A549 (cell line): ENCODE measurements at regions not wholly inside any gene's neighbourhood (a gene's known extent, or its start where the extent isn't known, plus 50 kb on each side); places are given as distances from the start of the nearest gene placed in this dataset.

Source experiments
- ATAC-seq, 2 experiments: fragments of 200-7000 bp in 1 of 2; fragments of >200 bp in 1 of 2; cut with Nextera tagmentation in 1 of 2; cut with Tn5 transposase in 1 of 2; 3 replicates each; pipeline versions ENCODE4 v1.8.0 to v1.9.1; 2018 to 2020; ENCODE audit warnings: mild to moderate bottlenecking in 1 of 2, moderate library complexity in 1 of 2
- CTCF ChIA-PET: fragments of 300-600 bp; sonication (Branson Sonifier 250); formaldehyde crosslinking; extraction: SDS; loops from one replicate; lab custom pipeline; 2021; ENCODE audit warnings: antibody characterized with exemption, inconsistent platforms; lab: Yijun Ruan, JAX
- POLR2A ChIA-PET: fragments of 350-600 bp; formaldehyde crosslinking; extraction: SDS; loops from one replicate; lab custom pipeline; 2021; ENCODE audit warnings: antibody characterized with exemption, inconsistent platforms; lab: Yijun Ruan, JAX
- DNase-seq, 2 experiments: peaks; one replicate each; pipeline versions ENCODE4 v3.0.0 to v3.0.0-alpha.2; 2011 to 2016; ENCODE audit warnings: low read depth in 1 of 2, low spot score in 1 of 2
- FAIRE-seq: peaks from 2 replicates; lab custom pipeline; 2011; peaks lifted over from hg19 to GRCh38; lab: Jason Lieb, UNC
- H3K27ac ChIP-seq, 2 experiments: fragments of >200 bp; sonication (Bioruptor Twin); formaldehyde crosslinking; 3 replicates each; pipeline ENCODE4 v1.5.1; 2016 to 2017
- H3K4me1 ChIP-seq: fragments of >200 bp; sonication (Bioruptor Twin); formaldehyde crosslinking; 3 replicates; pipeline ENCODE4 v1.6.1; 2016
- H3K4me2 ChIP-seq: fragments of >200 bp; sonication (Bioruptor Twin); formaldehyde crosslinking; 3 replicates; pipeline ENCODE4 v1.6.1; 2016
- H3K4me3 ChIP-seq: fragments of >200 bp; sonication (Bioruptor Twin); formaldehyde crosslinking; 3 replicates; pipeline ENCODE4 v1.5.1; 2016
- H3K9me3 ChIP-seq: fragments of >200 bp; sonication (Bioruptor Twin); formaldehyde crosslinking; 3 replicates; pipeline ENCODE4 v1.6.1; 2016
- CBX2 ChIP-seq: fragments of 200-600 bp; sonication (generic); IDR thresholded peaks from 2 replicates; pipeline ENCODE4 v1.6.1; 2016; ENCODE audit warnings: low read depth, mild to moderate bottlenecking, borderline replicate concordance
- CHD2 ChIP-seq: fragments of 150-350 bp; IDR thresholded peaks from 2 replicates; pipeline ENCODE4 v1.6.1; 2014; ENCODE audit warnings: low read length; ENCODE audit not compliant: partially characterized antibody
- EHMT2 ChIP-seq: fragments of 200-600 bp; sonication (generic); IDR thresholded peaks from 2 replicates; pipeline ENCODE4 v1.6.1; 2016; ENCODE audit warnings: antibody characterized with exemption, low read depth, mild to moderate bottlenecking, moderate library complexity
- ESRRA ChIP-seq: fragments of 150-350 bp; IDR thresholded peaks from 2 replicates; pipeline ENCODE4 v1.6.1; 2014; ENCODE audit warnings: mild to moderate bottlenecking, low read length, borderline replicate concordance
- FOSB ChIP-seq: fragments of 250-450 bp; sonication (Bioruptor Pico); IDR thresholded peaks from 2 replicates; pipeline ENCODE4 v1.5.0; 2020; ENCODE audit warnings: mild to moderate bottlenecking, moderate library complexity
- GATA3 ChIP-seq: IDR thresholded peaks from 2 replicates; pipeline ENCODE4 v1.6.1; 2012; ENCODE audit warnings: borderline replicate concordance
- HES2 ChIP-seq: fragments of >200 bp; sonication (Bioruptor Twin); formaldehyde crosslinking; IDR thresholded peaks from 2 replicates; pipeline ENCODE4 v1.6.1; 2016
- KDM1A ChIP-seq: fragments of 200-600 bp; sonication (generic); IDR thresholded peaks from 2 replicates; pipeline ENCODE4 v1.6.1; 2016; ENCODE audit warnings: low read depth, mild to moderate bottlenecking
- KDM5A ChIP-seq: fragments of 200-600 bp; sonication (generic); IDR thresholded peaks from 2 replicates; pipeline ENCODE4 v1.6.1; 2016; ENCODE audit warnings: antibody characterized with exemption, mild to moderate bottlenecking
- MAFK ChIP-seq: fragments of 450-650 bp; IDR thresholded peaks from 2 replicates; pipeline ENCODE4 v1.6.1; 2014; ENCODE audit not compliant: partially characterized antibody
- MAX ChIP-seq: IDR thresholded peaks from 2 replicates; pipeline ENCODE4 v1.6.1; 2012
- NFE2L2 ChIP-seq: fragments of 150-350 bp; conservative IDR thresholded peaks from 2 replicates; pipeline ENCODE4 v1.6.1; 2014; ENCODE audit warnings: low read length
- NPAS2 ChIP-seq: fragments of 250-450 bp; sonication (Bioruptor Pico); IDR thresholded peaks from 2 replicates; pipeline ENCODE4 v1.8.0; 2022; ENCODE audit warnings: mild to moderate bottlenecking, moderate library complexity, borderline replicate concordance
- NR3C1 ChIP-seq: fragments of >200 bp; sonication (Bioruptor Twin); formaldehyde crosslinking; IDR thresholded peaks from 3 replicates; pipeline ENCODE4 v1.6.1; 2017
- PHF8 ChIP-seq: fragments of 200-600 bp; sonication (generic); IDR thresholded peaks from 2 replicates; pipeline ENCODE4 v1.6.1; 2016; ENCODE audit warnings: low read depth, mild to moderate bottlenecking, antibody characterized with exemption, moderate library complexity, borderline replicate concordance
- RARB ChIP-seq: fragments of 250-450 bp; sonication (Bioruptor Pico); IDR thresholded peaks from 2 replicates; pipeline ENCODE4 v1.8.0; 2021; ENCODE audit warnings: mild to moderate bottlenecking, moderate library complexity
- RNF2 ChIP-seq: fragments of 200-600 bp; sonication (generic); IDR thresholded peaks from 2 replicates; pipeline ENCODE4 v1.6.1; 2016; ENCODE audit warnings: low read depth, mild to moderate bottlenecking, antibody characterized with exemption, moderate library complexity, borderline replicate concordance
- TFCP2L1 ChIP-seq: fragments of 250-450 bp; sonication (Bioruptor Pico); IDR thresholded peaks from 2 replicates; pipeline ENCODE4 v1.5.0; 2021; ENCODE audit warnings: mild to moderate bottlenecking
- TP53 ChIP-seq: fragments of 250-450 bp; sonication (Bioruptor Pico); IDR thresholded peaks from 2 replicates; pipeline ENCODE4 v1.5.0; 2021; ENCODE audit warnings: mild to moderate bottlenecking, moderate library complexity
- ZSCAN20 ChIP-seq: fragments of 250-450 bp; sonication (Bioruptor Pico); IDR thresholded peaks from 2 replicates; pipeline ENCODE4 v1.8.0; 2022; ENCODE audit warnings: mild to moderate bottlenecking, moderate library complexity
- WGBS: methylation state at CpG from one replicate; pipeline ENCODE4 v1.1.6; 2017; ENCODE audit errors: missing lambda C conversion rate; 5-methylcytosine and 5-hydroxymethylcytosine counted together
- TF ChIP-seq, protein P1 (sequence below): fragments of 200-600 bp; sonication (generic); IDR thresholded peaks from 2 replicates; pipeline ENCODE4 v1.6.1; 2016; ENCODE audit warnings: antibody characterized with exemption, mild to moderate bottlenecking, moderate library complexity

GRCh38 chr10:3661271-3661670, 123.7 kb downstream of the KLF6 start:
- CTCF ChIA-PET = interaction anchor here (1.1 to 1.2 kb wide), 2 partner anchors 24 to 36 kb away, joined by 3 to 4 read pairs; no protein-coding TSS in a partner anchor
- ATAC-seq = no peak
- TF ChIP-seq TFCP2L1 = no peak
- TF ChIP-seq KDM5A = no peak
- TF ChIP-seq CHD2 = no peak
- no peak for TF ChIP-seq MAFK
- TF ChIP-seq KDM1A = no peak
- TF ChIP-seq CBX2 = no peak
- TF ChIP-seq RARB (CRISPR knock-in tag) = no peak
- no peak for TF ChIP-seq RNF2
- no peak for TF ChIP-seq ESRRA
- TF ChIP-seq TP53 (CRISPR knock-in tag) = no peak
- TF ChIP-seq FOSB (CRISPR knock-in tag) = no peak
- TF ChIP-seq MAX = no peak
- TF ChIP-seq ZSCAN20 = no peak
- no peak for TF ChIP-seq NR3C1
- no peak for TF ChIP-seq NPAS2 (CRISPR knock-in tag)
- TF ChIP-seq GATA3 = no peak
- TF ChIP-seq NFE2L2 = no peak
- TF ChIP-seq EHMT2 = no peak
- no peak for TF ChIP-seq PHF8
- no peak for TF ChIP-seq HES2
- peaks cover 4% of the 10 kb centered on the region; the same call in 1 of the 3 replicates for H3K4me1 ChIP-seq
- WGBS = 58% methylated on average over 3 of the region's 3 CpGs
- no peak overlapping the region for H3K4me2 ChIP-seq
- DNase-seq = no peak
- no peak for FAIRE-seq
- H3K9me3 ChIP-seq = no peaks in the 10 kb centered on the region
- POLR2A ChIA-PET = no interaction called here
- H3K27ac ChIP-seq = no peak overlapping the region
- no peak overlapping the region for H3K4me3 ChIP-seq

- WGBS = 92% methylated on average over 6 of the region's 7 CpGs
- DNase-seq = no peak
- ChIA-PET CTCF (interaction anchor here (0.9 to 1.2 kb wide), 3 partner anchors 25 to 463 kb away, joined by 3 to 4 read pairs (median 3); no protein-coding TSS in a partner anchor), POLR2A (no interaction called here)
- Histone ChIP-seq H3K4me3 (no peak overlapping the region), H3K9me3 (no peaks in the 10 kb centered on the region), H3K27ac (no peak overlapping the region), H3K4me2 (no peak overlapping the region), H3K4me1 (peaks cover 4% of the 10 kb centered on the region; the same call in 1 of the 3 replicates)
- FAIRE-seq = no peak
- ATAC-seq = no peak
- no peak for TF ChIP-seq EHMT2
- TF ChIP-seq RARB (CRISPR knock-in tag) = no peak
- no peak for TF ChIP-seq NPAS2 (CRISPR knock-in tag)
- TF ChIP-seq, protein P1, sequence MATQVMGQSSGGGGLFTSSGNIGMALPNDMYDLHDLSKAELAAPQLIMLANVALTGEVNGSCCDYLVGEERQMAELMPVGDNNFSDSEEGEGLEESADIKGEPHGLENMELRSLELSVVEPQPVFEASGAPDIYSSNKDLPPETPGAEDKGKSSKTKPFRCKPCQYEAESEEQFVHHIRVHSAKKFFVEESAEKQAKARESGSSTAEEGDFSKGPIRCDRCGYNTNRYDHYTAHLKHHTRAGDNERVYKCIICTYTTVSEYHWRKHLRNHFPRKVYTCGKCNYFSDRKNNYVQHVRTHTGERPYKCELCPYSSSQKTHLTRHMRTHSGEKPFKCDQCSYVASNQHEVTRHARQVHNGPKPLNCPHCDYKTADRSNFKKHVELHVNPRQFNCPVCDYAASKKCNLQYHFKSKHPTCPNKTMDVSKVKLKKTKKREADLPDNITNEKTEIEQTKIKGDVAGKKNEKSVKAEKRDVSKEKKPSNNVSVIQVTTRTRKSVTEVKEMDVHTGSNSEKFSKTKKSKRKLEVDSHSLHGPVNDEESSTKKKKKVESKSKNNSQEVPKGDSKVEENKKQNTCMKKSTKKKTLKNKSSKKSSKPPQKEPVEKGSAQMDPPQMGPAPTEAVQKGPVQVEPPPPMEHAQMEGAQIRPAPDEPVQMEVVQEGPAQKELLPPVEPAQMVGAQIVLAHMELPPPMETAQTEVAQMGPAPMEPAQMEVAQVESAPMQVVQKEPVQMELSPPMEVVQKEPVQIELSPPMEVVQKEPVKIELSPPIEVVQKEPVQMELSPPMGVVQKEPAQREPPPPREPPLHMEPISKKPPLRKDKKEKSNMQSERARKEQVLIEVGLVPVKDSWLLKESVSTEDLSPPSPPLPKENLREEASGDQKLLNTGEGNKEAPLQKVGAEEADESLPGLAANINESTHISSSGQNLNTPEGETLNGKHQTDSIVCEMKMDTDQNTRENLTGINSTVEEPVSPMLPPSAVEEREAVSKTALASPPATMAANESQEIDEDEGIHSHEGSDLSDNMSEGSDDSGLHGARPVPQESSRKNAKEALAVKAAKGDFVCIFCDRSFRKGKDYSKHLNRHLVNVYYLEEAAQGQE = no peak
- TF ChIP-seq TFCP2L1 = no peak
Measured at GRCh38 chr10:3660753-3661152, 124.3 kb downstream of the KLF6 start.
